ENCODE measurements at regions not wholly inside any gene's neighbourhood (a gene's known extent, or its start where the extent isn't known, plus 50 kb on each side); places are given as distances from the start of the nearest gene placed in this dataset.

DNA sequence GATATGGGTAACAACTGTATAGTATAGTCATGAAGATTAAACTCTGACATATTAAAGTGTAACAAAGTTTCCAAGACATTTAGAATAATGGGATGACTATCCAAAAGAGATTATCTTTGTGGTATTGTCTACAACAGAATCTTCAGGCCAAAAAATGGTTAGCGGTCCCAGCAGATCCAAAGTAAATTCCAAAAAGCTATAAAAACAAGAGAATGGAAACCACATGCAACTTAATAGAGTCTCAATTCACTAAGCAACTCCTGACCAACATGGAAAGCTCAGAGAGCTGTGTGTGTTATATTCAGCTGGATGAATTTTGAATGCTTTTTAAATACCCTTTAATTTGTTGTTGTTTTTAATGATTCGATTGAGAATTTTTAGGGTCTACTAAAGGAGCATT, 688.2 kb downstream of the CETN3 start:
- no peak for DNase-seq (ENCODE audit: low spot score)
- TF ChIP-seq, protein P1, sequence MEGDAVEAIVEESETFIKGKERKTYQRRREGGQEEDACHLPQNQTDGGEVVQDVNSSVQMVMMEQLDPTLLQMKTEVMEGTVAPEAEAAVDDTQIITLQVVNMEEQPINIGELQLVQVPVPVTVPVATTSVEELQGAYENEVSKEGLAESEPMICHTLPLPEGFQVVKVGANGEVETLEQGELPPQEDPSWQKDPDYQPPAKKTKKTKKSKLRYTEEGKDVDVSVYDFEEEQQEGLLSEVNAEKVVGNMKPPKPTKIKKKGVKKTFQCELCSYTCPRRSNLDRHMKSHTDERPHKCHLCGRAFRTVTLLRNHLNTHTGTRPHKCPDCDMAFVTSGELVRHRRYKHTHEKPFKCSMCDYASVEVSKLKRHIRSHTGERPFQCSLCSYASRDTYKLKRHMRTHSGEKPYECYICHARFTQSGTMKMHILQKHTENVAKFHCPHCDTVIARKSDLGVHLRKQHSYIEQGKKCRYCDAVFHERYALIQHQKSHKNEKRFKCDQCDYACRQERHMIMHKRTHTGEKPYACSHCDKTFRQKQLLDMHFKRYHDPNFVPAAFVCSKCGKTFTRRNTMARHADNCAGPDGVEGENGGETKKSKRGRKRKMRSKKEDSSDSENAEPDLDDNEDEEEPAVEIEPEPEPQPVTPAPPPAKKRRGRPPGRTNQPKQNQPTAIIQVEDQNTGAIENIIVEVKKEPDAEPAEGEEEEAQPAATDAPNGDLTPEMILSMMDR (IDR thresholded peaks at IDR 0.05) = no peak
- H3K4me3 ChIP-seq = no peak overlapping the region
- no peak overlapping the region for H3K27ac ChIP-seq

DNA sequence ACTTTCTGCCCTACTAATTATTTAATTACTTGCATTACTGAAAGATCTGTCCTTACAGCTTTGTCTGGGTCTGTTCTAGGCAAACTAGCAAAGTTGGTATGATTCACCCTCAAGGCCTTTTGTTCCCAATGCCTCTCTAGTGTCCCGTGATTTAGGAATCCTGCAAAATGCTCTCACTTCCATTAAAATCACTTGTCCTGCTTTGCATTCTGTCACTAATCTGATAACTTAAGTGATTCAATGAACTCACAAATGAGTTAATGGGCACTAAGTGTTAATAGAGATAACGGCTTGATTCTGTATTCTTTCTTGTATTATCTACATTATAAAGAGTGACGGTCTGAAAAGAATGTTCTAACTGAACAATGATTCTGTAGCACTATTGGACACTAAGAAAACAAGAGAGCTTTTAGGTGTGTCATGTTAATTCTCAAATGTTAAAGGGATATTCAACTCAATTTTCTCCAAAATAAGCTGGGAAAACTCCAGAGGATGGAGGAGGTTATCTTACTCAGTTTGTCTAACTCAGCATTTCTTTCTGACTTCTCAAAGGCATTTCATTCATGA, 697.3 kb downstream of the CETN3 start:
- no peak for DNase-seq (ENCODE audit: low spot score)
- TF ChIP-seq, protein P1 (IDR thresholded peaks at IDR 0.05) = no peak
- Histone ChIP-seq H3K4me3 (no peak overlapping the region), H3K27ac (no peak overlapping the region)

DNA sequence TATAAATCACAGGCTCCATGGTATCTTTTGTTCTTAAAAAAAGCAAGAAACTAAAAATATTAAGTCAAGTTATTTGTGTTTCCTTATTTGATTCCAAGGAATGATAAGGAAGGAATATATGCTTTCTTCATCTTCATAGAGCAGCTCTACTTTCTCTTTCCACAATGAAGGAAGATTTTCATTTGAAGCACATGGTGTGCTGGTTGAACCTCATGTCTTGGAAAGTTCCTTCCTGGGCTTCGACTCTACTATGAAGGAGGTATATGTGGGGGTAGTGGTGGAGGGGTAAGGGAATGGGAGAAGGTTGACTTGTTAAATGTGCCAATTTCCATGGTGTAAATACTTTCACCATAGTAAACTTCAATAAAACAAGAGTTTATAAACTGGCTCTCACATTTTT, 698.0 kb downstream of the CETN3 start:
- DNase-seq (ENCODE audit: low spot score) = no peak
- TF ChIP-seq, protein P1 (IDR thresholded peaks at IDR 0.05) = no peak
- H3K4me3 ChIP-seq = no peak overlapping the region
- no peak overlapping the region for H3K27ac ChIP-seq

DNA sequence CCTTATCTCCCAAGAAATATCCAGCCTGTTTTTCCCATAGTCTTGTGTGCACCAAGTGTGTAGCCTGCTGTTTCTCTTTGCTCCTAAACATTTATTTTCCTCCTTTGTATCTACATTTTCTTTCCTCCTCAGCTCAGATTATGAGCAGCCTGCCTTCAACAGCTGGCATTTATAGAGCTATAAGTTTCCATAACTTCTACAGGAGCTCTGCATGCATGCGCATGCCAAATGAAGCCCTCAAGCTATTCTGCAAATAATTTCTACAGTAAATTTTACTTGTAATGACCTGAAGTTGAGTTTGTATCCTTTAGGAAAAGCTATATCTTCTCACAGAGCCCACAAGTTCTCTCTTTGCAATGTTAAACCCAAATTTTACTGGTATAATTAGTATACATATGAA, 699.5 kb downstream of the CETN3 start:
- Histone ChIP-seq H3K4me3 (no peak overlapping the region), H3K27ac (no peak overlapping the region)
- TF ChIP-seq, protein P1 (IDR thresholded peaks at IDR 0.05) = no peak
- DNase-seq (ENCODE audit: low spot score) = no peak

DNA sequence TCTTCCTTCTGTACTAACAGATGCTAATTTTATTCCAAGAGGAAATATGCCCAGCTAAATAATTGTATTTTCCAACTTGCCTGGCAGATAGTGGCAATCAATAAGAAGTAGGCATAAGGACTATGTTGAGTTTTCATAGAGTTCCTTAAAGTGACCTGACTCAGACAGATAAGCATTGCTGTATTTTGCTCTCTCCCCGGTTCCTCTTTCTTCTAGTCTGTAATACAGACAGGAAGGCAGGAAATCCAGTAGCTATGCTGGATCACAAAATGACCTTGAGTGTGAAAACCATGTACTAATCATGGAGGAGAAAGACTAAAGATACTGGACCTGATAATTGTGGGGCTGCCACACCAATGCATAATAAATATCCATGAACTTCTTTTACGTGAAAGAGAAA, 701.7 kb downstream of the CETN3 start:
- no peak overlapping the region for H3K27ac ChIP-seq
- H3K4me3 ChIP-seq = no peak overlapping the region
- no peak for DNase-seq (ENCODE audit: low spot score)
- TF ChIP-seq, protein P1 (IDR thresholded peaks at IDR 0.05) = no peak

DNA sequence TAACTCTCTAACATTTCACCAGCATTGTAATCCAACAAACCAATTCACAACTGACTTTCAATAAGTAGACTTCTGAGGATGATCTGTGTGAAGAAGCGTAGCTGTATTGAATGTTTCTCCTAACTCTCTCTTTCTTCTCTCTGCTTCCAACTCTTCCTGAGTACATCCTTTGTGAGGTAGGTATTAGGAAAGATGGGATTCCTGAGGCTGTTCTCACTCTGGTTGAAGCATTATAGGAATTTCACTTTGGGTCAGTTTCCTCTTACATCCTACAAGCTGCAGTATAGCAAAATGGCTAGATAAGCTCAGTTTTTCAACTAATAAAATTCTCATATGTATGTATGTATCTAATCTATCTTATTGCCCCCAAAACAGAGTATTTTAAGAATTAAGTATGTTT, 702.8 kb downstream of the CETN3 start:
- DNase-seq (ENCODE audit: low spot score) = no peak

DNA sequence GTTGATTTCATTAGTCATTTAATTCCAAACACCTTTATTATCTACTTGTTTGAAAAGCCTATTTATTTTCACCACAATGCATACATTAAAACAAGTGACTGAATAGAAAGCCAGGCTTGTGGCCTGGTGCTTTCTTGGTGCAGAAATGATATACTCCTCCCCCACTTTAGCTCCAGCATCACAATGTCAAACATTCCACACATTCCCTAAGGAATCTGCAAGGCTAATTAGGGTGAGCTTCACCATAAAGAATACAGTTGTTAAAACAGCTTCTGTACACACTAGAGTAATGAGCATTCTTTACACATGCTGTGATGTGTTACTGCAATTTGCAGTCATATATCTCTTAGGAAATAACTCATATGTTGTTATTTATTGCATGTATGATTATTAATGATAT, 705.7 kb downstream of the CETN3 start:
- H3K27ac ChIP-seq = no peak overlapping the region
- H3K4me3 ChIP-seq = no peak overlapping the region
- TF ChIP-seq, protein P1 (IDR thresholded peaks at IDR 0.05) = no peak
- no peak for DNase-seq (ENCODE audit: low spot score)

More for the DNA sequence above, 702.8 kb downstream of the CETN3 start:
- no peak overlapping the region for H3K27ac ChIP-seq
- TF ChIP-seq, protein P1 (IDR thresholded peaks at IDR 0.05) = no peak
- H3K4me3 ChIP-seq = no peak overlapping the region
